Glutamatergic neuron (in vitro differentiated cells): ENCODE measurements at regions not wholly inside any gene's neighbourhood (a gene's known extent, or its start where the extent isn't known, plus 50 kb on each side); places are given as distances from the start of the nearest gene placed in this dataset.

ENCODE experiments used
- DNase-seq: peaks from one replicate; pipeline ENCODE4 v3.0.0; 2022
- H3K27ac Mint-ChIP-seq: one replicate; pipeline ENCODE4 v1.8.0; 2020; ENCODE audit warnings: mild to moderate bottlenecking, mixed read lengths, inconsistent platforms; ENCODE audit not compliant: unreplicated experiment
- H3K27me3 Mint-ChIP-seq: one replicate; pipeline ENCODE4 v1.8.0; 2020; ENCODE audit warnings: mild to moderate bottlenecking, moderate library complexity, mixed read lengths, inconsistent platforms; ENCODE audit not compliant: unreplicated experiment
- H3K36me3 Mint-ChIP-seq: one replicate; pipeline ENCODE4 v1.8.0; 2020; ENCODE audit warnings: mild to moderate bottlenecking, mixed read lengths, inconsistent platforms; ENCODE audit not compliant: unreplicated experiment
- H3K4me1 Mint-ChIP-seq: one replicate; pipeline ENCODE4 v1.8.0; 2020; ENCODE audit warnings: mild to moderate bottlenecking, low read depth, mixed read lengths, inconsistent platforms; ENCODE audit not compliant: unreplicated experiment
- H3K4me3 Mint-ChIP-seq: one replicate; pipeline ENCODE4 v1.8.0; 2020; ENCODE audit warnings: mild to moderate bottlenecking, mixed read lengths, inconsistent platforms; ENCODE audit not compliant: unreplicated experiment
- H3K9me3 Mint-ChIP-seq: one replicate; pipeline ENCODE4 v1.8.0; 2020; ENCODE audit warnings: mild to moderate bottlenecking, moderate library complexity, mixed read lengths, inconsistent platforms; ENCODE audit not compliant: unreplicated experiment
- CTCF ChIP-seq: fragments of 200-600 bp; sonication (generic); IDR thresholded peaks from one replicate; pipeline ENCODE4 v1.5.0; 2021; ENCODE audit not compliant: partially characterized antibody, unreplicated experiment

DNA sequence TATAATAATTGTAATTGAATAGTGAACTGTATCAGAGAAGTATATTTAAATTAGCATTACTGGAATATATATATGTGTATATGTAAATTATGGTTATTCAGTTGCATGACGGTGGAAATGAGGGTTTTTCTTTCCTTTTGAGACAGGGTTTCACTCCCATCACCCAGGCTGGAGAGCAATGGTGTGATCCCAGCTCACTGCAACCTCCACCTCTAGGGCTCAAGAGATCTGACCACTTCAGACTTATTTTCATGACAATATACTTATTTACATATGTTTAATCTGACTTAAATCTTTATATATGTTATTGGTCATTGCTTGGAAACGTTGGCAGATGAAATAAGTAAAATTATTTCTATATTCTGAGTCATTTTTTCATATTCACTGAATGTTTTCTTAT lies 744.4 kb upstream of the PRR20A start:
- H3K4me1 Mint-ChIP-seq, result no peaks in the 10 kb centered on the region
- H3K36me3 Mint-ChIP-seq, result no peaks in the 10 kb centered on the region
- no peak overlapping the region for H3K27ac Mint-ChIP-seq
- no peak overlapping the region for H3K4me3 Mint-ChIP-seq
- H3K27me3 Mint-ChIP-seq, result no peaks in the 10 kb centered on the region
- no peaks in the 10 kb centered on the region for H3K9me3 Mint-ChIP-seq
- no peak for TF ChIP-seq CTCF
- DNase-seq, result no peak

DNA sequence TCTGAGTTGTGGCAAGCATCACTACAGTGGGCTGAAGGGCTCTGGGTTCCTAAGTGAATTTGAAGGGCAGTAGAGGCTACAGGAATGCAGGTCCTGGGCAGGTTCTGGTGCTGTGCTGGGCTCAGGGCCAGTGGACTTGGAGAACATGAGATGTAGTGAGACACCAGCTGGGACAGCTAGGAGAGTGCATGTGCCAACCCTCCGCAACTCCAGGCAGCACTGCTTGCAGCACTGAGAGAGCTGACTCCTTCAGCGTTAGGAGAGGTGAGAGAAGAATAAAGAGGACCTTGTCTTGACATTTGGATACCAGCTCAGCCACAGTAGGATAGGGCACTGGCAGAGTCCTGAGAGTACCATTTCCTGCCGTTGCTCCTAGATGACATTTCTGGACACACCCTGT lies 739.9 kb upstream of the PRR20A start:
- H3K4me1 Mint-ChIP-seq, result no peaks in the 10 kb centered on the region
- H3K36me3 Mint-ChIP-seq, result no peaks in the 10 kb centered on the region
- H3K27me3 Mint-ChIP-seq, result no peaks in the 10 kb centered on the region
- TF ChIP-seq CTCF, result no peak
- no peak for DNase-seq
- H3K9me3 Mint-ChIP-seq, result peaks cover 3% of the 10 kb centered on the region
- no peak overlapping the region for H3K4me3 Mint-ChIP-seq
- no peak overlapping the region for H3K27ac Mint-ChIP-seq

DNA sequence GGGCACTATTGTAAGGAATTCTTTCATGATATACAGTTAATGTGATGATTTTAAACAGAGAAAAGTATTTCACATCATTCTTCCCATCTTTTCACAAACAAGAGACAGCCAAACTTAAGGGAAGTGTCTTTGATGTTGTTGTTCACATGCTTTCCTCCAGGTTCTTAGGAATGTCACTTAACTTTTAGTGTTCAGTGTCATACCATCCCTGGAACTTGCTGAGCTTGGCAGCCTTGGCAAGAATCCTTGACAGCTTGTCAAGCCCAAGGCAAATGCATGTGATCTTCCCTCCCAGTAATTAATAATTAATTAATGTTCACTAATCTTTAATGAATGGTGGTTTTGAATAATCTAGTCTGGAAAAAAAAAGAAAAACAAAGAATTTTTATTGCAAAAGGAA lies 727.9 kb upstream of the PRR20A start:
- no peaks in the 10 kb centered on the region for H3K27me3 Mint-ChIP-seq
- TF ChIP-seq CTCF, result no peak
- H3K9me3 Mint-ChIP-seq, result no peaks in the 10 kb centered on the region
- H3K36me3 Mint-ChIP-seq, result peaks cover 8% of the 10 kb centered on the region
- H3K27ac Mint-ChIP-seq, result no peak overlapping the region
- peaks cover 1% of the 10 kb centered on the region for H3K4me1 Mint-ChIP-seq
- DNase-seq, result no peak
- H3K4me3 Mint-ChIP-seq, result no peak overlapping the region

- DNase-seq, result no peak
- Mint-ChIP-seq H3K4me3 (no peak overlapping the region), H3K27ac (no peak overlapping the region), H3K9me3 (no peaks in the 10 kb centered on the region), H3K27me3 (no peaks in the 10 kb centered on the region), H3K36me3 (no peaks in the 10 kb centered on the region), H3K4me1 (peaks cover 13% of the 10 kb centered on the region)
- TF ChIP-seq CTCF, result no peak
Measured at GRCh38 chr13:56424246-56424645, 716.5 kb upstream of the PRR20A start.

DNA sequence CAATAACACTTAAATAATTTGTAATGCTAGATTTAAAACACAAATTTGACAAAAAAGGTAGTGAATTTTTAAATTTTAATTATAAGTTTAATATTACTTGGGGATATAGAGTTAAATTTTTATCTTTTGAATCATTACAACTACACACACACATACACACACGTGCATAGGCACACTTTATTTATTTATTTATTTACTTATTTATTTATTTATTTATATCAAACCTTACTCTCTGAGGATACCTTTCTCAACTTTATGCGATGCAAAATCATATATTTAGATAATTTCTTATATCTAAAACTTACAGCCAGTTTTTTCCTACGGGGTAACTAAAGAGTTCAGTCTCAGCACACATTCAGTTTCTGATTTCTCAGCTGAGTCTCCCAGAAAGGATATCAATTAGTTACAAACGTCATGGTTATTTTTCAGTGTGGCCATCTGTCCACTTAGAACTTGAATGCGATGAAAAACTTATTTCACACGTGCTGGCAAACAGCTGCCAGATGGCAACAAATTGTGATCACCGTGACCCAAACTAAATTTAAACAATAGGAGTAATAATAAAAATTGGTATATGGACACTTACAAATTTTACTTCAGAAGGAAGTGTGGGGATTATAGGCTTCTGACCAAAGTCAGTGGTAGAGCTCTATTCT lies 683.1 kb upstream of the PRR20A start:
- H3K27ac Mint-ChIP-seq, result peak overlapping the region; percentile 67
- DNase-seq, result no peak
- H3K4me1 Mint-ChIP-seq, result peaks cover 9% of the 10 kb centered on the region
- TF ChIP-seq CTCF, result no peak
- peaks cover 5% of the 10 kb centered on the region for H3K9me3 Mint-ChIP-seq
- peaks cover 12% of the 10 kb centered on the region for H3K36me3 Mint-ChIP-seq
- H3K4me3 Mint-ChIP-seq, result no peak overlapping the region
- no peaks in the 10 kb centered on the region for H3K27me3 Mint-ChIP-seq
